AML-193 (cell line): ENCODE measurements at regions not wholly inside any gene's neighbourhood (a gene's known extent, or its start where the extent isn't known, plus 50 kb on each side); places are given as distances from the start of the nearest gene placed in this dataset.
"Not testable (repeated sequence)": the region's sequence is repeated elsewhere in the genome, so short reads cannot be mapped to it uniquely, and the experiment has no call there.

Source experiments
- DNase-seq, 2 experiments: peaks; one replicate each; lab custom pipeline; 2025; lab: John Stamatoyannopoulos, UW

GRCh38 chr1:199522338-199522737 lies 505.2 kb upstream of the NR5A2 start:
- DNase-seq, result no peak

DNA sequence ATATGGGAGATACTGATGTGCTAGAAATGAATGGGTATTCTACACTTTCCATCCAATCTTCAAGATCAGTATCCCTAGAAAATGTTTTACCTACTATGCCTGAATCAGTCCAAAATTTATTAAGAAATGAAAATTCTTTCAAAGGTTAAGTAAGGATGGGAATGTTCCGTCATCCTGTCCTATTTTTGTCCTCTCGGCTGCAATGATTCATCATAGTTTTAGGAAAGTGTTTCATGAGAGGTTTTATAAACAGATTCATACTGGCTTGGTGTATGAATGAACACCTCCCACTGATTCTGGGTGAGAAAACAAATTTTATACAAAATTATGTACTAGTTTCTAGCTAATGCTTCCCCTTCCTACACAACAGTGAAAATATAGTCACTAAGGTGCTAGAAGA lies 504.6 kb upstream of the NR5A2 start:
- DNase-seq, result no peak

GRCh38 chr1:199529324-199529723 lies 498.2 kb upstream of the NR5A2 start:
- no peak for DNase-seq

DNA sequence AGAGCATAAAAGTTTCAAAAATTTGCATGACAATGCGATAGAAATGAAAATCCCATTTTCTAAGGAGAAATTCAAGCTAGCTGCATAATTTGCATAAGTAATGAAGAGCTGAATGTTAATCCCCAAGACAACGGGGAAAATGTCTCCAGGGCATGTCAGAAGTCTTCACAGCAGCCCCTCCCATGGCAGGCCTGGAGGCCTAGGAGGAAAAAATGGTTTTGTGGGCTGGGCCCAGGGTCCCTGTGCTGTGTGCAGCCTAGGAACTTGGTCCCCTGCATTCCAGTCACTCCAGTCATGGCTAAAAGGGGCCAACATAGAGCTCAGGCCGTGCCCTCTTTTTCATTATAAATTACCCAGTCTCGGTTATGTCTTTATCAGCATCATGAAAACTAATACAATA lies 494.1 kb upstream of the NR5A2 start:
- DNase-seq, result not testable (repeated sequence)

- DNase-seq, result peak in 1 of 2 experiments; percentile 12
These were observed 481.7 kb upstream of the NR5A2 start for GRCh38 chr1:199545780-199546179.

- DNase-seq, result no peak
These were observed 481.2 kb upstream of the NR5A2 start for GRCh38 chr1:199546323-199546722.

DNA sequence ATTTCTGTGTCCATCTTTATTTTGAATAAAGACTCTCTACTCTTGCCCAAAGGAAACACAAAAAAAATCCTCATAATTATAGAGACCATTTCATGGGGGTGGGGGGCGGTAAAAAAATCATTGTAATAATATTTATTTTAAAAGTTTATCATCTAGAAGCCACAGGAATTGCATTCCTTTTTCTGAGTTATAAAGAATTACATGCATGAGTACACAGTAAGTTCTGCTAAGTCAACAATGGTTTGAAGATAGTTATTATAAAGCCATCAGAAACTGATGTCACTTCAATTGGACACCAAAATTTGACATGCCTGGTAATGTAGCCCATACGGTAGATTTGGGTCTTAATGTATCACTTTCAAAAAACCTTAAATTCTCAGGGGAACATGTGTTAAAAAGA lies 478.1 kb upstream of the NR5A2 start:
- no peak for DNase-seq

DNA sequence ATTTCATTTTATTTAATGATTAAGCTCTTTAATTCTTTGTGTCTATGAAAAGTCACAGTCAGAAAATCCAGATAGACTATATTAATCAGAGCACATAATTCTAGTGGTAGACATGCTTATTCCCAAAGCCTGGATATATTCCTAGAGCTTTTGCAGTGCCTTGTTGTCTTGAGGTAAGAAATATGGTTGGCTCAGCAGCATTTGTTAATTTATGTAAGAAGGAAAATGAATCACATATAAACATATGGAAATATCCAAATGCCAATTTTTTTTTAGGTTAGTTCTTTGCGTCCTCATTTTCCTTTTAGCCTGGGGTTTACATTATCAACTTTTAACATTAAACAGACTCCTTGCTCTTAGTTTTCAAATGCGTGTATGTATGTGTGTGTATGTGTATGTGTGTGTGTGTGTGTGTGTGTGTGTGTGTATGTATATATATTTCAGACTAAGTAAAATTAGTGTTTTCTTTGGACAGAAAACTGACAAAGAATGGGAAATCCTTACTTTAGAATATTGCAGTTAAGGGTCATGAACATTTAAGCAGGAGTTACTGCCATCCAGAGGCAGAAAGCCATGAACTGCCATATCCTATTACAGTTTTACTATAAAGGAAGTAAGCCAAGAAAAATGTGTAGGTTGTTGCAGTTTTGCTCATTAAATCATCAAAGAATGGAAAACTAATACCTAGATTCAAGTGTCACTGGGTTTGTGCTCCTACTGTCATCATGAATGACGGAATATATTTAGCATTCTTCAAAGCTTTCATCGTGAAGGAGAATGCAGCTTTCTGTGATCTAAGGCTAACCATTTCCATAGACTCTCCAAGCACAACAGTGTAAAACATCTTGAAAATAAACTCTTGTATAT lies 477.1 kb upstream of the NR5A2 start:
- peak in 1 of 2 experiments; percentile 4 for DNase-seq

DNA sequence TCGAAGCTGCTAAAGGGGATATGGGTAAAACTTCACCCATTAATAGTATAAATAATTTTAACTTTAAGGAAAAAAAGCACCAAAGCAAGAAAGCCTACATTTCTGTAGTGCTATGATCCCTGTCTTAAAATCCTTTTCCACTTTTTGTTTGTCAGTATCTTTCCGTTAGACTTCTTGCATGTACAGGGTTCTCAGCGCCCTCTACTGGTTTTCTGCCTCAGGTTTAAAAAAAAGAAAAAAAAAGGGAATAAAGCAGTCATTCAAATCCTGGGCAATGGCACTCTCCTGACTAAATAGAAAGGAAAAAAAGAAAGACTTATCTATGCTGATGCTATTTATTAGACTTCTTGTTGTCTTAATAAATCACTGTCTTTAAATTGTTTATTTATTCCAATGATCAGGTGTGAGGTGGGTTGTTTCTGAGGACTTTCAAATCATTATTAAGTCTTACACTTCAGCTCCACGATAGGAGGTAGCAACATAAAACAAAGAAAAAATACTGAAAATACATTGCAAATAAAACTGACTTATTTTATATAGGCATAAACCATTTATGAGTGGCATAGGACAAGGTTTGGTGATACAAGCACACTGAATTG lies 475.4 kb upstream of the NR5A2 start:
- peak; percentile 61 to 62 for DNase-seq

GRCh38 chr1:199553104-199553503 lies 474.4 kb upstream of the NR5A2 start:
- no peak for DNase-seq

- DNase-seq, result no peak
These were observed 466.2 kb upstream of the NR5A2 start for GRCh38 chr1:199561334-199561733.

GRCh38 chr1:199573047-199573446 lies 454.5 kb upstream of the NR5A2 start:
- DNase-seq, result no peak

DNA sequence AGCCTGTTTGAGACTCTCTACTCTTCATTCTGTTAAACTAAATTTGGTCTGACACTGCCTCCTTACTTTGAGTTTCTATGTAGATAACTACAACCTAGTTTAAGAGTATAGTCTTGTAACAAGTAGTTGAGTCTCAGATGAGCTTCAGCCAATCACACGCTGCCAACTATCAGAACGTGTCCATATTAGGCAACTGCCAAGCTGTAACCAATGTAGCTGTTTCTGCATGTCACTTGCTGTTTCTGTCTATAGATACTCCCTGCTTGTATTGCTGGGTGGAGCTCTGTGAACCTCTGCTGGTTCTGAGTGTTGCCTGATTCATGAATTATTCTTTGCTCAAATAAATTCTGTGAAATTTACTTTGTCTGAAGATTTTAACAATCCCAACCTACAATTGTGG lies 452.6 kb upstream of the NR5A2 start:
- no peak for DNase-seq

- no peak for DNase-seq
These were observed 447.2 kb upstream of the NR5A2 start for GRCh38 chr1:199580300-199580699.

DNA sequence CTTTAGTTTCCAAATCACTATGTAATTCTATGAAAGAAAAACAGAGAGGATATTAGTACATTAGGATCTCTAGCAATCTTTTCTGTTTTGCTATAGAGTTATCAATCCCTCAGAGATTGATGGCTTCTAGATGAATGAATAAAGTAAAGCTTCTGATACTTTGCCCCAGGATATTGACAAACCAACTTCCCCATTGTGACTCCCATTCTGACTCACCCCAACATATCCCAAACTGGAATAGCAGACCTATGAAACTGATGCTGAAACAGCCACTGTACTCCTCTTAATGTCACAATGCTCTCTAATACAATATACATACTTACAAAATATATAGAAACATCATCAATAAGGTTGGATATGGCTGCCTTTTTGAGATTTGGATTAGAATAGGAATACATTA lies 442.1 kb upstream of the NR5A2 start:
- no peak for DNase-seq

DNA sequence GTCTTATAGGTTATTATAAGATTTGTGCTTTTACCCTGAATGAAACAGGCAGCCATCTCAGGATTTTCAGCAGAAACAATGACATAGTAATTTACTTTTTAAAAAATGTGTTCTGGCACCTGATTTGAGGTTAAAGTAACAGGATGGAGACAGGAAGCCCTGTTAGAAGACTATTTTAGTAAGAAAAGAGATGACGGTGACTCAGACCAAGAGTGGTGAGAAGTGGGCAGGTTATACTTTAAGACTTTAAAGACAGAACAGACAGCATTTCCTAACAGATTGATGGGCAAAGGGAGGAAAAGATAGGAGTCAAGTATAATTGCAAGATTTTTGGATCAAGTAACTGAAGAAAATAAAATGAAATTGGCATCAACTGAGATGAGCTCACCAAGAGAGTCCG lies 436.8 kb upstream of the NR5A2 start:
- DNase-seq, result no peak

DNA sequence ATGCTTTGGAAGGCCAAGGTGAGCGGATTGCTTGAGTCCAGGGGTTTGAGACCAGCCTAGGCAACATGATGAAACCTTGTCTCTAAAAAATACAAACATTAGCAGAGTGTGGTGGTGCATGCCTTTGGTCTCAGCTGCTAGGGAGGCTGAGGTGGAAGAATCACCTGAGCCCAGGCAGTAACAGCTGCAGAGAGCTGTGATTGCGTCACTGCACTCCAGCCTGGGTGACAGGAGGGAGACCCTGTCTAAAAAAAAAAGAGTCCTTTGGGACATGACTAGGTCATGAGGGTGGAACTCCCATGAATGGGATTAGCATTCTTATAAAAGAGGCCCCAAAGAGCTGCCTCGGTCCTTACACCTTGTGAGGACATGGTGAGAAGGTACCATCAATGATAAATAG lies 436.0 kb upstream of the NR5A2 start:
- DNase-seq, result no peak

- DNase-seq, result no peak
These were observed 434.0 kb upstream of the NR5A2 start for GRCh38 chr1:199593475-199593874.

DNA sequence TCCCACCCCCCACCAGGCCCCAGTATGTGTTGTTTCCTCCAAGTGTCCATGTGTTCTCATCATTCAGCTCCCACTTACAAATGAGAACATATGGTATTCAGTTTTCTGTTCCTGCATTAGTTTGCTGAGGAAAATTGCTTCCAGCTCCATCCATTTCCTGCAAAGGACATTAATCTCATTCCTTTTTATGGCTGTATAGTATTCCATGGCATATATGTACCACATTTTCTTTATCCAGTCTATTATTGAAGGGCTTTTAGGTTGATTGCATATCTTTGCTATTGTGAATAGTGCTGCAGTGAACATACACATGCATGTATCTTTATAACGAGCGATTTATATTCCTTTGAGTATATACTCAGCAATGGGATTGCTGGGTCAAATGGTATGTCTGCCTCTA lies 431.1 kb upstream of the NR5A2 start:
- not testable (repeated sequence) for DNase-seq

GRCh38 chr1:199597152-199597551 lies 430.4 kb upstream of the NR5A2 start:
- DNase-seq, result no peak

- no peak for DNase-seq
These were observed 419.1 kb upstream of the NR5A2 start for GRCh38 chr1:199608414-199608813.

GRCh38 chr1:199612976-199613774 lies 414.3 kb upstream of the NR5A2 start:
- DNase-seq, result peak; percentile 77 to 78

- no peak for DNase-seq
These were observed 410.6 kb upstream of the NR5A2 start for GRCh38 chr1:199616947-199617346.
